Endodermal cell (in vitro differentiated cells): ENCODE measurements at regions not wholly inside any gene's neighbourhood (a gene's known extent, or its start where the extent isn't known, plus 50 kb on each side); places are given as distances from the start of the nearest gene placed in this dataset.

Source experiments
- DNase-seq: peaks from one replicate; pipeline ENCODE4 v3.0.0-alpha.2; 2017
- H3K27ac ChIP-seq: 2 replicates; pipeline ENCODE4 v1.5.1; 2013; ENCODE audit warnings: mild to moderate bottlenecking, low read depth, low read length, moderate library complexity
- H3K27me3 ChIP-seq: 2 replicates; pipeline ENCODE4 v1.6.1; 2013; ENCODE audit warnings: mild to moderate bottlenecking, low read length, moderate library complexity; ENCODE audit not compliant: insufficient read depth, control insufficient read depth, poor library complexity, severe bottlenecking
- H3K36me3 ChIP-seq: 2 replicates; pipeline ENCODE4 v1.7.0; 2013; ENCODE audit warnings: mild to moderate bottlenecking, low read length, moderate library complexity; ENCODE audit not compliant: control insufficient read depth, insufficient read depth
- H3K4me1 ChIP-seq: one replicate; pipeline ENCODE4 v1.7.0; 2013; ENCODE audit warnings: low read length; ENCODE audit not compliant: control insufficient read depth, insufficient read depth
- H3K4me3 ChIP-seq: 2 replicates; pipeline ENCODE4 v1.5.1; 2013; ENCODE audit warnings: mild to moderate bottlenecking, low read length, moderate library complexity
- H3K9ac ChIP-seq: 2 replicates; pipeline ENCODE4 v1.6.1; 2013; ENCODE audit warnings: mild to moderate bottlenecking, low read length, moderate library complexity; ENCODE audit not compliant: poor library complexity, severe bottlenecking; ENCODE audit errors: extremely low read depth
- H3K9me3 ChIP-seq: 2 replicates; pipeline ENCODE4 v1.6.1; 2013; ENCODE audit warnings: mild to moderate bottlenecking, low read length, moderate library complexity; ENCODE audit not compliant: control insufficient read depth
- H3K27ac Mint-ChIP-seq: 2 replicates; pipeline ENCODE4 v1.8.0; 2020; ENCODE audit warnings: mixed read lengths
- H3K27me3 Mint-ChIP-seq: 2 replicates; pipeline ENCODE4 v1.8.0; 2021; ENCODE audit warnings: mild to moderate bottlenecking, mixed read lengths; ENCODE audit not compliant: insufficient read depth
- H3K36me3 Mint-ChIP-seq: 2 replicates; pipeline ENCODE4 v1.8.0; 2020; ENCODE audit warnings: low read depth, mixed read lengths
- H3K4me1 Mint-ChIP-seq: 2 replicates; pipeline ENCODE4 v1.8.0; 2020; ENCODE audit warnings: mixed read lengths
- H3K4me3 Mint-ChIP-seq: 2 replicates; pipeline ENCODE4 v1.8.0; 2020; ENCODE audit warnings: mild to moderate bottlenecking, moderate library complexity, mixed read lengths
- H3K9me3 Mint-ChIP-seq: 2 replicates; pipeline ENCODE4 v1.8.0; 2020; ENCODE audit warnings: mild to moderate bottlenecking, mixed read lengths
- WGBS, 2 experiments: methylation state at CpG; one replicate each; pipeline versions ENCODE4 v1.1.5 to v1.1.7; 2013; ENCODE audit warnings: missing lambda C conversion rate in 2 of 2, mixed read lengths in 1 of 2; ENCODE audit not compliant: insufficient coverage in 1 of 2, insufficient read length in 1 of 2; 5-methylcytosine and 5-hydroxymethylcytosine counted together
- TF ChIP-seq, protein P1 (sequence below): fragments of 200-600 bp; sonication (generic); conservative IDR thresholded peaks from 2 replicates; pipeline ENCODE4 v1.5.0; 2021; ENCODE audit warnings: antibody characterized with exemption, mild to moderate bottlenecking

DNA sequence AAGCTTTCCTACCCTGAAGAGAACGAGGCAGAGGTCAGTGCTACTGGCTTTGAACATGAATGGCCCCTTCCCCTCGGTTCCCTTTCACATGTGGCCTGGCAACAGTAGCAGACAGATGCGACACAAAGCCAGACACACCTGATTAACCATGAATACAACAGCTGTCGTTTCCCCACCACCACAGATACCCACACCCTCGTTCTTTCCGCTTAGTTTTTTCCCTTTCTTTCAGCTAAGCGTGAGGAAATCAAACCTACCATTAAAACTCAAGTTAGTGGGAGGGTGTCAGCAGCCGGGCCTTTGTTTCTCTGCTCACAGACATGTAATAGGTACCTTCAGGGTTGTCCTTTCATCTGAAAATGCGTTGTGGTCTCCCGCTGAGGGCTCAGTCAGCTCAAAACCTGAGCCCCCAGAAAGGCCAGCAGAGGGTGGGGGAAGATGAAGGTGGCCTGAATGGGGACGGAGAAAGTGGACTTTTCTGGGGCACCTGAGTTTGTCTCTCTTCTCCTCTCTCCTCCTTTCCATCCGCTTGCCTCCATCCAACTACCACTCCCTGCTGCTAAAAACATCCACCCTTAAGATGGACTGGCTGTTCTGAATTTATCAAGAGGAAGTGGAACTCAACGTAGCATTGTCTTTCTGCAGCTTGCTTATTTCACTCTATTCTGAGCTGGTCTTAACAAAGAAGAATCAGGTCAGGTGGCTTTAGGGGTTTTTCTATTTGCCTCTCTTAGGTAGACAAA lies 516.6 kb upstream of the JARID2 start:
- H3K9me3 Mint-ChIP-seq: peaks cover 7% of the 10 kb centered on the region
- peaks cover under 1% of the 10 kb centered on the region for H3K27me3 Mint-ChIP-seq
- TF ChIP-seq, protein P1, sequence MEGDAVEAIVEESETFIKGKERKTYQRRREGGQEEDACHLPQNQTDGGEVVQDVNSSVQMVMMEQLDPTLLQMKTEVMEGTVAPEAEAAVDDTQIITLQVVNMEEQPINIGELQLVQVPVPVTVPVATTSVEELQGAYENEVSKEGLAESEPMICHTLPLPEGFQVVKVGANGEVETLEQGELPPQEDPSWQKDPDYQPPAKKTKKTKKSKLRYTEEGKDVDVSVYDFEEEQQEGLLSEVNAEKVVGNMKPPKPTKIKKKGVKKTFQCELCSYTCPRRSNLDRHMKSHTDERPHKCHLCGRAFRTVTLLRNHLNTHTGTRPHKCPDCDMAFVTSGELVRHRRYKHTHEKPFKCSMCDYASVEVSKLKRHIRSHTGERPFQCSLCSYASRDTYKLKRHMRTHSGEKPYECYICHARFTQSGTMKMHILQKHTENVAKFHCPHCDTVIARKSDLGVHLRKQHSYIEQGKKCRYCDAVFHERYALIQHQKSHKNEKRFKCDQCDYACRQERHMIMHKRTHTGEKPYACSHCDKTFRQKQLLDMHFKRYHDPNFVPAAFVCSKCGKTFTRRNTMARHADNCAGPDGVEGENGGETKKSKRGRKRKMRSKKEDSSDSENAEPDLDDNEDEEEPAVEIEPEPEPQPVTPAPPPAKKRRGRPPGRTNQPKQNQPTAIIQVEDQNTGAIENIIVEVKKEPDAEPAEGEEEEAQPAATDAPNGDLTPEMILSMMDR: no peak
- Histone ChIP-seq H3K9ac (no peak overlapping the region), H3K9me3 (peaks cover 8% of the 10 kb centered on the region), H3K27ac (peak overlapping the region; percentile 75), H3K27me3 (no peaks in the 10 kb centered on the region), H3K4me1 (no peaks in the 10 kb centered on the region), H3K36me3 (no peaks in the 10 kb centered on the region), H3K4me3 (no peak overlapping the region)
- no peaks in the 10 kb centered on the region for H3K36me3 Mint-ChIP-seq
- H3K4me3 Mint-ChIP-seq: no peak overlapping the region
- H3K27ac Mint-ChIP-seq: peak overlapping the region; percentile 12
- H3K4me1 Mint-ChIP-seq: peaks cover 29% of the 10 kb centered on the region
- peak; percentile 47 for DNase-seq
- WGBS, 2 experiments: 71 to 72% methylated on average over 4 to 13 of the region's 13 CpGs

DNA sequence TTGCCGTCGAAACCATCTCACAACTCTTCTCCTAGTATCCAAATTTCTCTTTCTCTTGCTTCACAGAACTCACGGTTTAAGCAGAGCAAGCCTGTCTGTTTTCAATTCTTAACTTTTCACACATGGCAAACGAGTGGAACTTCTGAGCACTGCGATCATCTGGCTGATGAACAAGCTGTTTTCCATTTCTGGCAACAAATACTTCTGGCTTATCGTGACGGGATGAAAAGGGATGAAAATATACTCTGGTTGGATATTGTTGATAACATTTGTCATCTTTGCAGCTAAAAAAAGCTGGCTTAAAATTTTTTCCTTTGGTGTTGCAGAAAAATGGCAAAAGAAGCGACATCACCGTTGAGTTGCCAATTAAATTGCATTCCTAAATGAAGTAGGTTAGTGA lies 515.2 kb upstream of the JARID2 start:
- no peaks in the 10 kb centered on the region for H3K36me3 Mint-ChIP-seq

DNA sequence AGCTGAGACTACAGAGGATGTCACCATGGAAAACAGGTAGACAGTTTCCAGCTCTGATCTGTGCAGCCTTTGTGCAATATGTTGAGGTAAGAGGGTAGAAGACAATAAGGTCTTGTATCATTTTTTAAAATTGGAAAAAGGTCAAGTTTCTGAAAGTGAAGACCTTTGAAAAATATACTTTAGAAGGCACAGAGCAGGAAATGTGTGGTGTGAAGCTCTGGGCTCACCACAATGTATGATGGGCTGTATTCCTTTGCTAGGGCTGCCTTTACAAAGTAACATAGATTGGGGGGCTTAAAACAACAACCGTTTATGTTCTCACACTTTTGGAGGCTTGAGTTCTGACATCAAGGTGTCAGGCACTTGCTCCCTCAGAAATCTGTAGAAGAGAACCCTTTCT lies 514.3 kb upstream of the JARID2 start:
- peaks cover 10% of the 10 kb centered on the region for H3K9me3 Mint-ChIP-seq

More for the DNA sequence above, 515.2 kb upstream of the JARID2 start:
- H3K9me3 ChIP-seq: peaks cover 13% of the 10 kb centered on the region
- WGBS, 2 experiments: 92 to 94% methylated on average over 9 of the region's 9 CpGs
- H3K4me3 ChIP-seq: no peak overlapping the region
- H3K27ac ChIP-seq: no peak overlapping the region
- no peaks in the 10 kb centered on the region for H3K27me3 ChIP-seq
- Mint-ChIP-seq H3K27ac (no peak overlapping the region), H3K4me3 (no peak overlapping the region), H3K27me3 (peaks cover 2% of the 10 kb centered on the region), H3K4me1 (peaks cover 29% of the 10 kb centered on the region), H3K9me3 (peaks cover 10% of the 10 kb centered on the region)
- H3K36me3 ChIP-seq: no peaks in the 10 kb centered on the region
- no peak for DNase-seq
- no peaks in the 10 kb centered on the region for H3K4me1 ChIP-seq
- TF ChIP-seq, protein P1: no peak
- no peak overlapping the region for H3K9ac ChIP-seq

More for the DNA sequence above, 514.3 kb upstream of the JARID2 start:
- Histone ChIP-seq H3K4me1 (no peaks in the 10 kb centered on the region), H3K36me3 (no peaks in the 10 kb centered on the region), H3K27ac (no peak overlapping the region), H3K4me3 (no peak overlapping the region), H3K9me3 (peaks cover 13% of the 10 kb centered on the region), H3K9ac (no peak overlapping the region), H3K27me3 (no peaks in the 10 kb centered on the region)
- Mint-ChIP-seq H3K4me3 (no peak overlapping the region), H3K27me3 (peaks cover 6% of the 10 kb centered on the region), H3K27ac (no peak overlapping the region), H3K36me3 (no peaks in the 10 kb centered on the region), H3K4me1 (peaks cover 31% of the 10 kb centered on the region)
- DNase-seq: no peak
- 80 to 89% methylated on average over 1 of the region's 1 CpG for WGBS, 2 experiments
- TF ChIP-seq, protein P1: no peak
